ENCODE measurements at regions not wholly inside any gene's neighbourhood (a gene's known extent, or its start where the extent isn't known, plus 50 kb on each side); places are given as distances from the start of the nearest gene placed in this dataset.

- no peak for TF ChIP-seq FEZF1 (tag by site-specific recombination; IDR thresholded peaks at IDR 0.05)
- no peak for TF ChIP-seq BCL6B (tag by site-specific recombination; IDR thresholded peaks at IDR 0.05)
- TF ChIP-seq ZNF521 (tag by site-specific recombination; IDR thresholded peaks at IDR 0.05) = no peak
- no peak for TF ChIP-seq ZNF23 (tag by site-specific recombination; IDR thresholded peaks at IDR 0.05; ENCODE audit: borderline replicate concordance)
- TF ChIP-seq KLF10 (tag by site-specific recombination; IDR thresholded peaks at IDR 0.05) = no peak
- no peak for TF ChIP-seq ZNF146 (tag by site-specific recombination; IDR thresholded peaks at IDR 0.05)
- TF ChIP-seq KLF9 (tag by site-specific recombination; IDR thresholded peaks at IDR 0.05; ENCODE audit: low read depth) = no peak
- no peak for TF ChIP-seq PRDM10 (tag by site-specific recombination; IDR thresholded peaks at IDR 0.05)
- TF ChIP-seq PATZ1 (tag by site-specific recombination; IDR thresholded peaks at IDR 0.05) = no peak
- TF ChIP-seq ZBTB7A (tag by site-specific recombination; IDR thresholded peaks at IDR 0.05; ENCODE audit: low read depth) = no peak
- no peak for TF ChIP-seq ZNF26 (tag by site-specific recombination; IDR thresholded peaks at IDR 0.05)
- TF ChIP-seq ZNF621 (tag by site-specific recombination; IDR thresholded peaks at IDR 0.05) = no peak
- no peak for TF ChIP-seq ZNF211 (tag by site-specific recombination; IDR thresholded peaks at IDR 0.05; ENCODE audit: low read depth)
- no peak for TF ChIP-seq ZNF114 (tag by site-specific recombination; IDR thresholded peaks at IDR 0.05)
- TF ChIP-seq KLF1 (tag by site-specific recombination; IDR thresholded peaks at IDR 0.05) = no peak
These were observed 147.6 kb upstream of the TMEM168 start (continued) for GRCh38 chr7:112937651-112938415.

- CTCF ChIA-PET = no interaction called here
- Histone ChIP-seq H3K27ac (ENCODE audit: extremely low read depth, low read depth, low read length) (no peak overlapping the region), H3K4me1 (ENCODE audit: control insufficient read depth, insufficient read depth, low read length) (no peaks in the 10 kb centered on the region), H3K36me3 (ENCODE audit: control insufficient read depth in 2 of 2, insufficient read depth in 1 of 2, low read length in 2 of 2) (peaks cover 0 to 3% of the 10 kb centered on the region in 2 experiments; a peak in 2 of 3 replicates), H3K4me3 (ENCODE audit: low read depth, low read length) (no peak overlapping the region), H3K9me3 (ENCODE audit: control insufficient read depth, insufficient read depth, low read depth, low read length) (no peaks in the 10 kb centered on the region)
- POLR2A ChIA-PET = no interaction called here
- TF ChIP-seq ZFP37 (tag by site-specific recombination; IDR thresholded peaks at IDR 0.05) (no peak), KLF17 (tag by site-specific recombination; IDR thresholded peaks at IDR 0.05) (no peak), ZSCAN4 (tag by site-specific recombination; IDR thresholded peaks at IDR 0.05) (no peak), ZNF398 (tag by site-specific recombination; IDR thresholded peaks at IDR 0.05) (no peak), PBX3 (CRISPR knock-in tag; IDR thresholded peaks at IDR 0.05) (no peak)
These were observed 143.4 kb upstream of the TMEM168 start for GRCh38 chr7:112933598-112933997.
